HL-60 (cell line): ENCODE measurements at regions not wholly inside any gene's neighbourhood (a gene's known extent, or its start where the extent isn't known, plus 50 kb on each side); places are given as distances from the start of the nearest gene placed in this dataset.

Experiments used
- DNase-seq, 2 experiments: peaks; one replicate each; pipeline ENCODE4 v3.0.0-alpha.2; 2010 to 2020; ENCODE audit warnings: low read depth in 1 of 2, low spot score in 1 of 2
- H3K27ac ChIP-seq: fragments of 250-450 bp; sonication (Bioruptor Pico); replicated peaks from 2 replicates; pipeline ENCODE4 v1.5.1; 2020; ENCODE audit warnings: mild to moderate bottlenecking, moderate library complexity
- H3K27me3 ChIP-seq: fragments of 250-450 bp; sonication (Bioruptor Pico); 2 replicates; pipeline ENCODE4 v1.5.1; 2021; ENCODE audit warnings: mild to moderate bottlenecking, moderate library complexity; ENCODE audit not compliant: insufficient read depth, poor library complexity, severe bottlenecking
- H3K4me3 ChIP-seq: replicated peaks from 2 replicates; pipeline ENCODE4 v1.5.1; 2011; ENCODE audit warnings: mild to moderate bottlenecking, control low read depth, low read length; ENCODE audit not compliant: insufficient read depth
- CTCF ChIP-seq: IDR thresholded peaks from one replicate; pipeline ENCODE4 v1.5.1; 2011; ENCODE audit warnings: low read length, control low read depth, inconsistent platforms; ENCODE audit not compliant: insufficient read depth
- GABPA ChIP-seq: IDR thresholded peaks from 2 replicates; pipeline ENCODE4 v1.6.1; 2012; ENCODE audit warnings: low read depth
- POLR2AphosphoS5 ChIP-seq: IDR thresholded peaks from 2 replicates; pipeline ENCODE4 v1.6.1; 2012; ENCODE audit warnings: low read depth
- SPI1 ChIP-seq: IDR thresholded peaks from 2 replicates; pipeline ENCODE4 v1.6.1; 2012; ENCODE audit warnings: low read depth, mild to moderate bottlenecking, borderline replicate concordance
- TF ChIP-seq, protein P1 (sequence below): IDR thresholded peaks from 2 replicates; pipeline ENCODE4 v1.6.1; 2012; ENCODE audit warnings: low read depth; ENCODE audit not compliant: insufficient replicate concordance

- H3K27me3 ChIP-seq, result no peaks in the 10 kb centered on the region
- H3K4me3 ChIP-seq, result no peak overlapping the region
- H3K27ac ChIP-seq, result no peak overlapping the region
- DNase-seq, result no peak
- TF ChIP-seq CTCF (no peak), POLR2AphosphoS5 (no peak), SPI1 (no peak), GABPA (no peak)
- TF ChIP-seq, protein P1, sequence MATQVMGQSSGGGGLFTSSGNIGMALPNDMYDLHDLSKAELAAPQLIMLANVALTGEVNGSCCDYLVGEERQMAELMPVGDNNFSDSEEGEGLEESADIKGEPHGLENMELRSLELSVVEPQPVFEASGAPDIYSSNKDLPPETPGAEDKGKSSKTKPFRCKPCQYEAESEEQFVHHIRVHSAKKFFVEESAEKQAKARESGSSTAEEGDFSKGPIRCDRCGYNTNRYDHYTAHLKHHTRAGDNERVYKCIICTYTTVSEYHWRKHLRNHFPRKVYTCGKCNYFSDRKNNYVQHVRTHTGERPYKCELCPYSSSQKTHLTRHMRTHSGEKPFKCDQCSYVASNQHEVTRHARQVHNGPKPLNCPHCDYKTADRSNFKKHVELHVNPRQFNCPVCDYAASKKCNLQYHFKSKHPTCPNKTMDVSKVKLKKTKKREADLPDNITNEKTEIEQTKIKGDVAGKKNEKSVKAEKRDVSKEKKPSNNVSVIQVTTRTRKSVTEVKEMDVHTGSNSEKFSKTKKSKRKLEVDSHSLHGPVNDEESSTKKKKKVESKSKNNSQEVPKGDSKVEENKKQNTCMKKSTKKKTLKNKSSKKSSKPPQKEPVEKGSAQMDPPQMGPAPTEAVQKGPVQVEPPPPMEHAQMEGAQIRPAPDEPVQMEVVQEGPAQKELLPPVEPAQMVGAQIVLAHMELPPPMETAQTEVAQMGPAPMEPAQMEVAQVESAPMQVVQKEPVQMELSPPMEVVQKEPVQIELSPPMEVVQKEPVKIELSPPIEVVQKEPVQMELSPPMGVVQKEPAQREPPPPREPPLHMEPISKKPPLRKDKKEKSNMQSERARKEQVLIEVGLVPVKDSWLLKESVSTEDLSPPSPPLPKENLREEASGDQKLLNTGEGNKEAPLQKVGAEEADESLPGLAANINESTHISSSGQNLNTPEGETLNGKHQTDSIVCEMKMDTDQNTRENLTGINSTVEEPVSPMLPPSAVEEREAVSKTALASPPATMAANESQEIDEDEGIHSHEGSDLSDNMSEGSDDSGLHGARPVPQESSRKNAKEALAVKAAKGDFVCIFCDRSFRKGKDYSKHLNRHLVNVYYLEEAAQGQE, result no peak
Measured at GRCh38 chr6:2563635-2564034, 187.1 kb downstream of the MYLK4 start.

GRCh38 chr6:2562721-2563451 is 187.8 kb downstream of the MYLK4 start:
- H3K27ac ChIP-seq, result no peak overlapping the region
- DNase-seq, result no peak
- no peak overlapping the region for H3K4me3 ChIP-seq
- no peak for TF ChIP-seq SPI1
- TF ChIP-seq POLR2AphosphoS5, result no peak
- TF ChIP-seq, protein P1, result no peak
- TF ChIP-seq GABPA, result no peak
- no peak for TF ChIP-seq CTCF
- H3K27me3 ChIP-seq, result no peaks in the 10 kb centered on the region

DNA sequence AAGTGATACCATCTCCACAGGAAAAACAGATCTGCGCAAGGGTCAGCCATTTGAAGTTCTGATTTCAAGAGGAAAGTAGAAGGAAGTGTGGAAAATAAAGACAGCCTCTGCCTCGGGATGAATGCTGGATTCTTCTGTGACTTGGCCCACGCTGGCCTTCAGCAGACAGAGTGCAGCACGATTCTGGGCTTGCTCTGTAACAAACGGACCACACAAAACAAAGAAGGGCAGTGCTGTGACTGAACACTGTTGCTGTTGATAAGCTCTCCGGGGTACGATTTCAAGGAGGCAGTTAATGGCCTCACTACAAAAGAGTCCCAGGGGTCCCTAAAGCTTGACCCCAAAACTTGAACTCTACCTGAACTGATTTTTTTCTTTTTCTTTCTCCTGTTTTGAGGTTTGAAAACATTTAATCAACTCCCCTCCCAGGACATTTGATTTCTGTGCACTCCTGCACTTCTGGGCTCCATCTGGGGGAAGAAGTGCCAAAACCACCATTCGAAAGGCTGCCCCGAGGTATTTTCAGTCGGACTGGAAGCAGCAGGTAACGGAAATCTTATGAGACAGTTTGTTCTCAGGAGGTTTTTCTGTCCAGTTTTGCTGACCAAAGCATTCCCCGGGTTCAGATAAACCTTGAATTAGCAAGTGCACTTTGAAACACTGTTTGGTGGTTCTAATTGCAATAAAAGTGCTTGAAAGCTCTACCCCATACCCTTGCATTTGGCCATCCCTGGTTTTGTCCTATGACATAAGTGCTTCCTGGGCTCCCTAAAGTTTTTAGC is 189.6 kb downstream of the MYLK4 start:
- Histone ChIP-seq H3K4me3 (no peak overlapping the region), H3K27me3 (no peaks in the 10 kb centered on the region), H3K27ac (no peak overlapping the region)
- DNase-seq, result no peak
- no peak for TF ChIP-seq CTCF
- TF ChIP-seq SPI1, result no peak
- no peak for TF ChIP-seq GABPA
- TF ChIP-seq POLR2AphosphoS5, result no peak
- TF ChIP-seq, protein P1, result no peak
